DND-41 (cell line): ENCODE measurements at regions not wholly inside any gene's neighbourhood (a gene's known extent, or its start where the extent isn't known, plus 50 kb on each side); places are given as distances from the start of the nearest gene placed in this dataset.

Experiments used
- ATAC-seq: fragments of 200-7000 bp; cut with Tn5 transposase; 3 replicates; pipeline ENCODE4 v1.9.1; 2021; ENCODE audit warnings: low read depth; ENCODE audit not compliant: insufficient read depth
- DNase-seq: peaks from one replicate; pipeline ENCODE4 v3.0.0-alpha.2; 2020
- H2AFZ ChIP-seq: 2 replicates; pipeline ENCODE4 v1.6.0; 2012; ENCODE audit warnings: low read depth, low read length
- H3K27ac ChIP-seq: 2 replicates; pipeline ENCODE4 v1.5.1; 2012; ENCODE audit warnings: low read length, inconsistent platforms
- H3K27me3 ChIP-seq: fragments of 200-600 bp; sonication (generic); 2 replicates; pipeline ENCODE4 v1.6.0; 2012; ENCODE audit warnings: low read length, mild to moderate bottlenecking, inconsistent platforms; ENCODE audit not compliant: insufficient read depth, poor library complexity
- H3K36me3 ChIP-seq: 2 replicates; pipeline ENCODE4 v1.5.1; 2012; ENCODE audit warnings: low read length, inconsistent platforms; ENCODE audit not compliant: insufficient read depth
- H3K4me1 ChIP-seq: 2 replicates; pipeline ENCODE4 v1.5.1; 2012; ENCODE audit warnings: mild to moderate bottlenecking, low read length; ENCODE audit not compliant: insufficient read depth
- H3K4me2 ChIP-seq: 2 replicates; pipeline ENCODE4 v1.6.0; 2012; ENCODE audit warnings: mild to moderate bottlenecking, moderate library complexity, low read length, inconsistent platforms; ENCODE audit not compliant: insufficient read depth
- H3K4me3 ChIP-seq, 2 experiments: fragments of 200-600 bp in 1 of 2; shearing (Covaris generic) in 1 of 2; 2 replicates each; pipeline ENCODE4 v1.5.1; 2012 to 2016; ENCODE audit warnings: inconsistent platforms in 2 of 2, low read length in 2 of 2, mild to moderate bottlenecking in 2 of 2, low read depth in 1 of 2, moderate library complexity in 1 of 2
- H3K79me2 ChIP-seq: 2 replicates; pipeline ENCODE4 v1.6.0; 2012; ENCODE audit warnings: low read length, inconsistent platforms; ENCODE audit not compliant: insufficient read depth
- H3K9ac ChIP-seq: 2 replicates; pipeline ENCODE4 v1.6.0; 2012; ENCODE audit warnings: low read depth, mild to moderate bottlenecking, inconsistent platforms, low read length, moderate library complexity
- H3K9me3 ChIP-seq: 2 replicates; pipeline ENCODE4 v1.5.1; 2012; ENCODE audit warnings: low read length, moderate library complexity, mild to moderate bottlenecking, inconsistent platforms; ENCODE audit not compliant: insufficient read depth, severe bottlenecking
- H4K20me1 ChIP-seq: 2 replicates; pipeline ENCODE4 v1.6.0; 2012; ENCODE audit warnings: low read length; ENCODE audit not compliant: insufficient read depth
- EZH2 ChIP-seq: IDR thresholded peaks from 3 replicates; pipeline ENCODE4 v1.6.1; 2012; ENCODE audit warnings: borderline replicate concordance, low read depth, mild to moderate bottlenecking, moderate library complexity, low read length, inconsistent platforms; ENCODE audit not compliant: severe bottlenecking
- TF ChIP-seq, protein P1 (sequence below): IDR thresholded peaks from 2 replicates; pipeline ENCODE4 v1.5.1; 2012; ENCODE audit warnings: borderline replicate concordance, low read length, moderate library complexity, mild to moderate bottlenecking; ENCODE audit not compliant: poor library complexity, severe bottlenecking; ENCODE audit errors: extremely low read depth

DNA sequence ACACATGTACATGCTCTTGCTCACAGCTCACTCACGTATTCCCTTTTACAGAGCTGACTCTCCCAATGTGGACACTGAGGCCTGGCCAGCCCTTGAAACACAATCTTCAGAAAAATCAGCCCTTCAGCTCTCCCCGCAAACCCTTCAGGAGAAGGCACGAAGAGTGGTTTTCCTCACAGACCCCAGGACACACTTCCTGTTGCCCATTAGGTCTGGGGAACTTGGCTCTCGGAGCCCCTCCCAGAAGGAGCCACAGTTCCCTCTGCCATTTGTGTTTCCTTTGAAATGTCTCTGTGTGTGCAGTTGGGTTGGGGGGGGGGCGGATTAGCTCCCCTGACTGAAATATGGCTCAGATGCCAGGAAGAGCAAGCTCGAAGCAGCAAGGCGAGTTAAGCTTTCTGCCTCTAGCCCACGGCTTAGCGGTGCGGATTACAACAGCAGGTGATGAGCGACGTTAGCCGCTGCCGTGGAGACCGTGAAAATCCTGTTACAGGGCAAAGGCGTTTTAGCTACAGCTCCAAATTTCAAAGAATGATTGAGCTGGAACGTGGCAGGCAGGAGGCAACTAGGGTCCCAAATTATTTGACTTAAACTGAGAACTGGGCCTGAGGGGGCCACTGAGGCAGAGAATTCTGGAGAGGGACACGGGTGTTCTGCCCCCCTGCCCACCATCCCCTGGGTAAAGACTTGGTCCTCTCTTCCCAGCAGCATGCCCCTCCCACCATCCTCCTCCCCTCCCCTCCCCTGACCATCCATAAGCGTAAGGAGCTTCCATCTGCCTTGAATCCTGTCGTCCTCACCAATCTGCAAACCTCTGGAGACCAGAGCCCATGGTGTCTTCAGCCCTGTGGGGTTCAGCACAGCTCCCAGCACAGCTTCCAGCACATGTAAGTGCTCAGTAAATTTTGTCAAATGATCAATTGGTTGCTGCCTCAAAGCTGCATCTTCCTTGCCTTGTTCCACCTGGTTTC, 598.6 kb downstream of the BUD13 start:
- DNase-seq (no peak), ATAC-seq (no peak)
- H3K27me3 ChIP-seq, result peaks cover 12% of the 10 kb centered on the region
- no peaks in the 10 kb centered on the region for H3K79me2 ChIP-seq
- H2AFZ ChIP-seq, result no peak overlapping the region
- no peaks in the 10 kb centered on the region for H3K36me3 ChIP-seq
- no peaks in the 10 kb centered on the region; the same call in 1 of the 2 replicates for H4K20me1 ChIP-seq
- no peaks in the 10 kb centered on the region for H3K4me1 ChIP-seq
- no peak for TF ChIP-seq EZH2
- TF ChIP-seq, protein P1, sequence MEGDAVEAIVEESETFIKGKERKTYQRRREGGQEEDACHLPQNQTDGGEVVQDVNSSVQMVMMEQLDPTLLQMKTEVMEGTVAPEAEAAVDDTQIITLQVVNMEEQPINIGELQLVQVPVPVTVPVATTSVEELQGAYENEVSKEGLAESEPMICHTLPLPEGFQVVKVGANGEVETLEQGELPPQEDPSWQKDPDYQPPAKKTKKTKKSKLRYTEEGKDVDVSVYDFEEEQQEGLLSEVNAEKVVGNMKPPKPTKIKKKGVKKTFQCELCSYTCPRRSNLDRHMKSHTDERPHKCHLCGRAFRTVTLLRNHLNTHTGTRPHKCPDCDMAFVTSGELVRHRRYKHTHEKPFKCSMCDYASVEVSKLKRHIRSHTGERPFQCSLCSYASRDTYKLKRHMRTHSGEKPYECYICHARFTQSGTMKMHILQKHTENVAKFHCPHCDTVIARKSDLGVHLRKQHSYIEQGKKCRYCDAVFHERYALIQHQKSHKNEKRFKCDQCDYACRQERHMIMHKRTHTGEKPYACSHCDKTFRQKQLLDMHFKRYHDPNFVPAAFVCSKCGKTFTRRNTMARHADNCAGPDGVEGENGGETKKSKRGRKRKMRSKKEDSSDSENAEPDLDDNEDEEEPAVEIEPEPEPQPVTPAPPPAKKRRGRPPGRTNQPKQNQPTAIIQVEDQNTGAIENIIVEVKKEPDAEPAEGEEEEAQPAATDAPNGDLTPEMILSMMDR, result no peak
- H3K27ac ChIP-seq, result no peak overlapping the region
- H3K4me2 ChIP-seq, result no peak overlapping the region
- no peaks in the 10 kb centered on the region for H3K9me3 ChIP-seq
- H3K9ac ChIP-seq, result no peak overlapping the region
- no peak overlapping the region for H3K4me3 ChIP-seq

DNA sequence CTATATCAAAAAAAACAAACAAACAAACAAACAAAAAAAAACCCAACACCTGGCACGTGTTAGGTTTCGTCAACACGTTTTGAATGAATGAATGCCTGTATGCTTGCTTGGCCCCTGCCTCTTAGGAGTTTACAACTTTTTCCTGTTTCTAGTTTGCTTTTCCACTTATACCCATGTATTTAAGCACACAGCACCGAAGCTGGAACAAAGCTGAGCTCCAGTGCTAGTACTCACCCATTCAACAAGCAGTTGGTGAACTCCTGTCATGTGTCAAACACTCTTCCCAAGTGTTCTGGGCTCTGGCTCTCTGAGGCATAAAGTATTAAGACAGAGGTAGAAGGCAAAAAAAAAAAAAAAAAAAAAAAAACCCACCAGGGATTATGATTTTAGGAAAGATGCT, 599.3 kb downstream of the BUD13 start:
- H3K36me3 ChIP-seq, result no peaks in the 10 kb centered on the region
- no peaks in the 10 kb centered on the region for H3K4me1 ChIP-seq
- no peak overlapping the region for H3K4me3 ChIP-seq
- H4K20me1 ChIP-seq, result no peaks in the 10 kb centered on the region
- H3K4me2 ChIP-seq, result no peak overlapping the region
- H3K79me2 ChIP-seq, result no peaks in the 10 kb centered on the region
- H3K27ac ChIP-seq, result no peak overlapping the region
- H3K9me3 ChIP-seq, result no peaks in the 10 kb centered on the region
- H3K27me3 ChIP-seq, result peaks cover 10% of the 10 kb centered on the region
- H3K9ac ChIP-seq, result no peak overlapping the region
- ATAC-seq (no peak), DNase-seq (no peak)
- no peak overlapping the region for H2AFZ ChIP-seq
- TF ChIP-seq EZH2, result no peak
- TF ChIP-seq, protein P1, result no peak

DNA sequence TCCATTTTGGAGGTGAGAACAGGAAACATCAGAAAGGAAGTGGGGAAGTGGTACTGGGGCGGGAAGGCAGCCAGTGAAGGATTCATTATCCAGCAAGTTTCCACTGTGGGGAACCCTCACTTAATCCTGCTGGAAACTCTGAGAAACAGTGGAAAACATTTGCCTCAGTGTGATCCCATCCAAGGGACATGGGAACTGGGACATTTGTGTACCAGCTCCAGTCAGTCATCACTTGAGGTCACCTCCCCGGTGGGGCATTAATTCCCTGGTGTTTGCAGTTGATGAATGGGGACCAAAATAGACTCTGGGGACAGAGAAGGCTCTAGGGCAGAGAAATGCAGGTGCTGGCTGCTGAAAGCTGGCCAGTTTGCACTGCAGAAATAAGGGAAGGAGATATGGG, 599.9 kb downstream of the BUD13 start:
- Histone ChIP-seq H3K27ac (no peak overlapping the region), H3K9me3 (no peaks in the 10 kb centered on the region), H3K4me2 (no peak overlapping the region), H2AFZ (no peak overlapping the region), H3K79me2 (no peaks in the 10 kb centered on the region), H3K4me1 (no peaks in the 10 kb centered on the region), H3K36me3 (no peaks in the 10 kb centered on the region), H3K4me3 (no peak overlapping the region), H3K27me3 (peaks cover 8% of the 10 kb centered on the region), H3K9ac (no peak overlapping the region), H4K20me1 (no peaks in the 10 kb centered on the region)
- DNase-seq (no peak), ATAC-seq (no peak)
- no peak for TF ChIP-seq EZH2

DNA sequence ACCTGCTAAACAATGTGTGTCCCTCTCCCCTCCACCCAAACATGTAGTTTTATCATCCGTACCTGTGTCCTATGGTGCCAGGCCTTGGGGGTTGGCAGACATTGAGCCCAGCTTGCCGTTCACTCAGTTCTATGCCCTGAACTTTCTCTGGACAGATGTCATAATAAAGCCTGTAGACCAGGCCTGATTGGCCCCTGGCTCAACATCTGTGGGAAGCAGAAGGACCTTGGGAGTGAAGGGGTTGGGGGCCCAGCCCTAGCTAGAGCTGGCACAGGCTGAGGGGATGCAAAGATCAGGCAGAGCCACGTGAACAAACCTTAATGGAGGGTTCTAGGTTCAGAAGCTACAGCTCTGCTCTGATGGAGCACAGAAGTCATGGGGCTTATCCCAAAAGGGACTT, 600.6 kb downstream of the BUD13 start:
- DNase-seq (no peak), ATAC-seq (no peak)
- TF ChIP-seq, protein P1, result no peak
- TF ChIP-seq EZH2, result no peak
- H2AFZ ChIP-seq, result no peak overlapping the region
- H3K27me3 ChIP-seq, result peaks cover 8% of the 10 kb centered on the region
- H3K4me1 ChIP-seq, result no peaks in the 10 kb centered on the region
- no peak overlapping the region for H3K4me2 ChIP-seq
- H3K9ac ChIP-seq, result no peak overlapping the region
- no peak overlapping the region for H3K27ac ChIP-seq
- no peaks in the 10 kb centered on the region for H3K36me3 ChIP-seq
- no peaks in the 10 kb centered on the region for H3K9me3 ChIP-seq
- H4K20me1 ChIP-seq, result no peaks in the 10 kb centered on the region
- H3K4me3 ChIP-seq, result no peak overlapping the region
- no peaks in the 10 kb centered on the region for H3K79me2 ChIP-seq
